HEK293T (cell line): ENCODE measurements at regions not wholly inside any gene's neighbourhood (a gene's known extent, or its start where the extent isn't known, plus 50 kb on each side); places are given as distances from the start of the nearest gene placed in this dataset.

Experiments
- CTCF ChIA-PET: fragments of 350-600 bp; formaldehyde crosslinking; extraction: SDS; loops from one replicate; lab custom pipeline; 2021; ENCODE audit warnings: antibody characterized with exemption, inconsistent platforms; lab: Yijun Ruan, JAX
- POLR2A ChIA-PET: fragments of 350-600 bp; formaldehyde crosslinking; extraction: SDS; loops from one replicate; lab custom pipeline; 2020; ENCODE audit warnings: antibody characterized with exemption, inconsistent platforms; lab: Yijun Ruan, JAX
- DNase-seq: peaks from one replicate; pipeline ENCODE4 v3.0.0; 2012; ENCODE audit warnings: mixed read lengths; ENCODE audit errors: extremely low spot score
- ARNT ChIP-seq: fragments of 450-650 bp; IDR thresholded peaks from 2 replicates; pipeline ENCODE4 v1.6.1; 2017; ENCODE audit warnings: mild to moderate bottlenecking
- BHLHE40 ChIP-seq: fragments of 450-650 bp; IDR thresholded peaks from 2 replicates; pipeline ENCODE4 v1.6.1; 2016; ENCODE audit warnings: mild to moderate bottlenecking, moderate library complexity, borderline replicate concordance
- CTBP1 ChIP-seq: fragments of 450-650 bp; IDR thresholded peaks from 2 replicates; pipeline ENCODE4 v1.6.1; 2016; ENCODE audit warnings: borderline replicate concordance
- ELF4 ChIP-seq: fragments of 450-650 bp; IDR thresholded peaks from 2 replicates; pipeline ENCODE4 v1.6.1; 2017; ENCODE audit warnings: antibody characterized with exemption
- FOXA1 ChIP-seq: fragments of 450-650 bp; IDR thresholded peaks from 2 replicates; pipeline ENCODE4 v1.6.1; 2016; ENCODE audit warnings: mild to moderate bottlenecking
- FOXK2 ChIP-seq: fragments of 450-650 bp; IDR thresholded peaks from 2 replicates; pipeline ENCODE4 v1.6.1; 2016; ENCODE audit warnings: mild to moderate bottlenecking
- FOXM1 ChIP-seq: fragments of 450-650 bp; IDR thresholded peaks from 2 replicates; pipeline ENCODE4 v1.6.1; 2017; ENCODE audit warnings: mild to moderate bottlenecking, borderline replicate concordance
- HDGF ChIP-seq: fragments of 450-650 bp; IDR thresholded peaks from 2 replicates; pipeline ENCODE4 v1.6.1; 2017; ENCODE audit warnings: antibody characterized with exemption, borderline replicate concordance
- L3MBTL2 ChIP-seq: fragments of 450-650 bp; conservative IDR thresholded peaks from 2 replicates; pipeline ENCODE4 v1.6.1; 2016; ENCODE audit warnings: mild to moderate bottlenecking
- LEF1 ChIP-seq: fragments of 450-650 bp; IDR thresholded peaks from 2 replicates; pipeline ENCODE4 v1.6.1; 2017; ENCODE audit warnings: mild to moderate bottlenecking, borderline replicate concordance
- NFRKB ChIP-seq: fragments of 450-650 bp; IDR thresholded peaks from 2 replicates; pipeline ENCODE4 v1.6.1; 2016; ENCODE audit warnings: mild to moderate bottlenecking, moderate library complexity
- SP1 ChIP-seq: fragments of 450-650 bp; IDR thresholded peaks from 2 replicates; pipeline ENCODE4 v1.6.1; 2017
- SUZ12 ChIP-seq: fragments of 450-650 bp; IDR thresholded peaks from 2 replicates; pipeline ENCODE4 v1.6.1; 2016; ENCODE audit warnings: mild to moderate bottlenecking
- TARDBP ChIP-seq: fragments of 450-650 bp; IDR thresholded peaks from 2 replicates; pipeline ENCODE4 v1.6.1; 2016
- ZNF384 ChIP-seq: fragments of 450-650 bp; IDR thresholded peaks from 2 replicates; pipeline ENCODE4 v1.6.1; 2016
- TF ChIP-seq, protein P1 (sequence below): fragments of 450-650 bp; IDR thresholded peaks from 2 replicates; pipeline ENCODE4 v1.6.1; 2016

DNA sequence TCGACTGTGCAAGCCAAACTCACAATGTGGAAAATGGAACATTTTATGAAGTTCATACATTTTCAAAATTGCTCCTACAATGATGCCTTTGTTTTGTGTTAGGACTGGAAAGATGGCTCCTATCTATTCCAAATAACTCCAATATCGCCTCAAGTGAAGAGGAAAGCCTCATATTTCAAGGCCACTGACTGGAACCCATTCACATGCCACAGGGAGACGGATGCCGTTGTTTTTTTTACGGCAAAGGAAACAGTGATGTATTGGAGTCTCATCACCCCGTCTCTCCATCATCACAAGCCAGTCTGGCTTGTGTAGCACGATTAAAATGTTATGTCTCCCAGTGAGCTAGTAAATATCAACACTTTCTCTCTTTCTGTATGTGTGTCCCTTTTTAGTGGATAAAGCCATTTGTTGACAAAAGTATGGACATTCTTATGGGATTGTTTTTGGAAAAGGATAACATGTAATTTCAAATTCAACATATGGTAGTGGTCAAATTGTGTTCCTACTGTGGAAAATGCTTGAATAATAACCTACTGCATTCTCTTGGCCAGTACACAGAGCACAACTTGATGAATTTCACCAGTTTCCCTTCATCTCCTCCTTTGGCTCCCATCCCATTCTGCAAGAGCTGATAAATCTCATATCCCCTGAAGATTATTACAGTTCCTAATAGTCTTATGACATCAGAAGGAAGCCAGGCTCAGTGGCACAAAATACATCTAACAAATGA lies 109.5 kb upstream of the PITRM1 start:
- TF ChIP-seq CTBP1 (no peak), L3MBTL2 (no peak), SUZ12 (no peak), SP1 (no peak), HDGF (no peak), TARDBP (no peak), LEF1 (no peak), FOXA1 (no peak), FOXM1 (no peak), NFRKB (no peak), ARNT (no peak), ZNF384 (no peak), BHLHE40 (no peak)
- TF ChIP-seq, protein P1, sequence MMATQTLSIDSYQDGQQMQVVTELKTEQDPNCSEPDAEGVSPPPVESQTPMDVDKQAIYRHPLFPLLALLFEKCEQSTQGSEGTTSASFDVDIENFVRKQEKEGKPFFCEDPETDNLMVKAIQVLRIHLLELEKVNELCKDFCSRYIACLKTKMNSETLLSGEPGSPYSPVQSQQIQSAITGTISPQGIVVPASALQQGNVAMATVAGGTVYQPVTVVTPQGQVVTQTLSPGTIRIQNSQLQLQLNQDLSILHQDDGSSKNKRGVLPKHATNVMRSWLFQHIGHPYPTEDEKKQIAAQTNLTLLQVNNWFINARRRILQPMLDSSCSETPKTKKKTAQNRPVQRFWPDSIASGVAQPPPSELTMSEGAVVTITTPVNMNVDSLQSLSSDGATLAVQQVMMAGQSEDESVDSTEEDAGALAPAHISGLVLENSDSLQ: no peak
- no peak for DNase-seq
- CTCF ChIA-PET: no interaction called here
- POLR2A ChIA-PET: no interaction called here

DNA sequence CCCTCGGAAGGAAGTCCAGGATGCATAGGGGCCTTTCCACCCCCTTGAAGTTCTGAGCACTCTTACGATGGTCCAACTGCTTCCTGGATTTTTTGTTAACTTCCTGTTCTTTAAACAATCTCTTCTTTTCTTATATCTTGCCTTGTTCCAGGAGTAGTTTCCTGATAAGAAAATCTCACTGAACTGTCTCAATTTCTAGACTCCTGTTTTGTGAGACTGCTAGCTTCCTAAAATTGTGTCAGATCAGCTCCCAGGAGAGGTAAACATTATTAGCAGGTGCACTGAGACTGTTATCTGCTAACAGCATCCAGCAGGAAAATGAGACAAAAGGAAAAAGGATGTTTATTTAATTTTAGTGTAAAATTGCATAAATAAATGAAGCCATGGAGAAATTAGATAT lies 106.2 kb upstream of the PITRM1 start:
- TF ChIP-seq LEF1: no peak
- no peak for TF ChIP-seq SP1
- no peak for TF ChIP-seq ARNT
- no peak for TF ChIP-seq CTBP1
- TF ChIP-seq, protein P1: no peak
- TF ChIP-seq FOXM1: no peak
- TF ChIP-seq NFRKB: no peak
- TF ChIP-seq ELF4: no peak
- no peak for TF ChIP-seq TARDBP
- TF ChIP-seq FOXA1: no peak
- no peak for TF ChIP-seq L3MBTL2
- no peak for TF ChIP-seq SUZ12
- TF ChIP-seq BHLHE40: no peak
- no peak for TF ChIP-seq FOXK2
- no peak for TF ChIP-seq HDGF
- TF ChIP-seq ZNF384: no peak
- CTCF ChIA-PET: no interaction called here
- POLR2A ChIA-PET: no interaction called here
- no peak for DNase-seq

DNA sequence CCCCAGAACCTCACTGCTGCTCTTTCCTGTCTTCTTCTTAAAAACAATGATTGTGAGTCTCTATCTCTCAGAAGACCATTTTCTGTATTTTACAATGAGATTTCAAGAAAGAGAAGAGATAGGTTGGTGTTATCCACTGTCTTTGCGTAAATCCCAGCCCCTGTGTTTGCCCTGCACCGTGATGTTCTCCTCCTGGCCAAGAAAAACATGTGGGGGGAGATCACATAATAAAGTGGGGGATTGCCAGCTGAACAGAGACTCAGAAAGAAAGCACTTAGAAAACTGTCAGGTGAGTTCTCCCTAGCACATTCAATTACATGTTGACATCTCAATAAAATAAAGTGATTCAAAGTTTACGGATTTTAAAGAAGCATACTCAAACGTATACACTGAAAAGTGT lies 105.0 kb upstream of the PITRM1 start:
- POLR2A ChIA-PET: no interaction called here
- CTCF ChIA-PET: no interaction called here
- DNase-seq: no peak
- TF ChIP-seq NFRKB: no peak
- TF ChIP-seq ARNT: no peak
- TF ChIP-seq ZNF384: no peak
- no peak for TF ChIP-seq CTBP1
- TF ChIP-seq SUZ12: no peak

DNA sequence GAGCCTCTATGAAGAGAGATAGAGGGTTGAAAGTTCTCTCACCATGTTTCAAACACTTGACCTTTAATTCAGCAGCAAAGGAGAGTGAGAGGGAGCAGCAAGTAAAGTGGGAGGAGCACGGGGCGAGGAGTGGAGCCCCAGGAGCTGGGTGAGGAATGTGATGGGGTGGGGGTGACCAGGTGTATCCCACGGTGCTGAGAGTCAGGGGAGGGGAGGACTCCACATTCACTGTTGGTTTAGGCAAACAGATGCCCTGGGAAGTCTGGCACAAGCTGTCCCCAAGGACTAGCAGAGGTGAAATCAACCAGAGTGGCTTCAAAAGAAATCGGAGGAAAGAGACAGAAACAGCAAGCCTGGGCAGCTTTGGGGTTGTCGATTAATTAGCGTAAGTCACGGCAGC lies 101.8 kb upstream of the PITRM1 start:
- POLR2A ChIA-PET: no interaction called here
- TF ChIP-seq, protein P1: no peak
- no peak for TF ChIP-seq ZNF384
- no peak for TF ChIP-seq FOXK2
- no peak for TF ChIP-seq ARNT
- DNase-seq: no peak
- CTCF ChIA-PET: interaction anchor here (0.6 kb wide), 1 partner anchor 93 kb away, joined by 3 read pairs; no protein-coding TSS in a partner anchor

DNA sequence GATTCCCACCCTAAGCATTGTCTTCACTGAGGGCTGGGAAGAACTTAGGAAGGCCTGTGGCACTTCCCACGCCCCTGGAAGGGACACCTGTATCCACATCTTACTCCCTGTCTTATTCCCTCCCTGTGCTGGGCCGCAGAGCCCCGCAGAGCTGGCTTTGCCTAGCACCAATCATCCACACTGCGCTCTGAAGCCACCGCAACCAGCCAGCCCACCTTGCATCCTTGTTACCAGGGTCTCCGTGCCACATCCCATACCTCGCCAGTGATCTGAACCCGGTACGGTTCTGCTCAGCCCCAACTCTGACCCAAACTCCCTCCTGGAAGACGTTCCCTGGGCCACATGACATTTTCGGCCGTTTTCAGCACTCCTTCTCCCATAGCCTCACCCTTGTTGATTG lies 101.4 kb upstream of the PITRM1 start:
- ChIA-PET CTCF (interaction anchor here (0.6 to 1.0 kb wide), 2 partner anchors 78 to 93 kb away, joined by 3 read pairs; no protein-coding TSS in a partner anchor), POLR2A (no interaction called here)
- TF ChIP-seq ZNF384 (no peak), FOXM1 (no peak), TARDBP (no peak), SUZ12 (no peak), CTBP1 (no peak), HDGF (no peak), LEF1 (no peak), FOXA1 (no peak), BHLHE40 (no peak), SP1 (no peak), ELF4 (no peak), L3MBTL2 (no peak), NFRKB (no peak)
- TF ChIP-seq, protein P1: no peak
- DNase-seq: no peak

DNA sequence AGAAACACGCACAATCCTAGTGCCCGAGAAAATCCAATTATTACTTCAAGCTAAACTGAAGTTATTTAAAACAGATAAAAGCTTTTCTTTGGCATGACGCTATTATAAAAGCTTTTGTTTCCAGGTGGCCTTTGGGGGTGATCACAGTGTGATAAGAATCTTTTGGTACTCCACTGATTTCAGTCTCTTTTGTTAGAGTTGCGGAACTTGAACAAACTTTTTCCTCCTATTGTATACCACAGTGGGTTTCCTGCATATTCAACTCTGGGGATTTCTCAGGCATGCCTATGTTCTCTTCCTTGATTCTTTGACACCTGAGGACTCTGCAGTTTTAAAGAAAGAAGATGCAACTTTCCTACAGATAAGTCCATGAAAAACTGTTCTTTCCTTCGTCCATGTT lies 99.7 kb upstream of the PITRM1 start:
- ChIA-PET CTCF (no interaction called here), POLR2A (no interaction called here)
- TF ChIP-seq TARDBP: no peak
- no peak for TF ChIP-seq ELF4
- TF ChIP-seq ARNT: no peak
- TF ChIP-seq FOXA1: no peak
- TF ChIP-seq FOXM1: no peak
- no peak for TF ChIP-seq BHLHE40
- TF ChIP-seq ZNF384: no peak
- no peak for TF ChIP-seq FOXK2

More for the DNA sequence above, 99.7 kb upstream of the PITRM1 start:
- no peak for DNase-seq
